ENCODE measurements at regions not wholly inside any gene's neighbourhood (a gene's known extent, or its start where the extent isn't known, plus 50 kb on each side); places are given as distances from the start of the nearest gene placed in this dataset.

GRCh38 chr2:8374782-8375181 lies 307.1 kb upstream of the ID2 start:
- TF ChIP-seq POLR2A (IDR thresholded peaks at IDR 0.05; ENCODE audit: borderline replicate concordance, extremely low read depth, insufficient read depth, insufficient read length) (no peak), ATF3 (IDR thresholded peaks at IDR 0.05) (no peak)
